A673 (cell line): ENCODE measurements at regions not wholly inside any gene's neighbourhood (a gene's known extent, or its start where the extent isn't known, plus 50 kb on each side); places are given as distances from the start of the nearest gene placed in this dataset.

Source experiments
- EZH2 ChIP-seq: fragments of 200-600 bp; sonication (generic); IDR thresholded peaks from 2 replicates; pipeline ENCODE4 v1.6.1; 2017; ENCODE audit warnings: borderline replicate concordance, low read depth, mild to moderate bottlenecking, mixed read lengths, antibody characterized with exemption, low read length; ENCODE audit not compliant: poor library complexity, severe bottlenecking
- TF ChIP-seq, protein P1 (sequence below): fragments of 300-800, 200-600 bp; sonication (generic); conservative IDR thresholded peaks from 2 replicates; pipeline ENCODE4 v1.5.1; 2017; ENCODE audit warnings: low read depth, mild to moderate bottlenecking, antibody characterized with exemption, low read length, moderate library complexity, mixed read lengths

- TF ChIP-seq, protein P1, sequence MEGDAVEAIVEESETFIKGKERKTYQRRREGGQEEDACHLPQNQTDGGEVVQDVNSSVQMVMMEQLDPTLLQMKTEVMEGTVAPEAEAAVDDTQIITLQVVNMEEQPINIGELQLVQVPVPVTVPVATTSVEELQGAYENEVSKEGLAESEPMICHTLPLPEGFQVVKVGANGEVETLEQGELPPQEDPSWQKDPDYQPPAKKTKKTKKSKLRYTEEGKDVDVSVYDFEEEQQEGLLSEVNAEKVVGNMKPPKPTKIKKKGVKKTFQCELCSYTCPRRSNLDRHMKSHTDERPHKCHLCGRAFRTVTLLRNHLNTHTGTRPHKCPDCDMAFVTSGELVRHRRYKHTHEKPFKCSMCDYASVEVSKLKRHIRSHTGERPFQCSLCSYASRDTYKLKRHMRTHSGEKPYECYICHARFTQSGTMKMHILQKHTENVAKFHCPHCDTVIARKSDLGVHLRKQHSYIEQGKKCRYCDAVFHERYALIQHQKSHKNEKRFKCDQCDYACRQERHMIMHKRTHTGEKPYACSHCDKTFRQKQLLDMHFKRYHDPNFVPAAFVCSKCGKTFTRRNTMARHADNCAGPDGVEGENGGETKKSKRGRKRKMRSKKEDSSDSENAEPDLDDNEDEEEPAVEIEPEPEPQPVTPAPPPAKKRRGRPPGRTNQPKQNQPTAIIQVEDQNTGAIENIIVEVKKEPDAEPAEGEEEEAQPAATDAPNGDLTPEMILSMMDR = no peak
- TF ChIP-seq EZH2 = no peak
These were observed 654.6 kb downstream of the MTRR start for GRCh38 chr5:8523501-8523900.
